DND-41 (cell line): ENCODE measurements at regions not wholly inside any gene's neighbourhood (a gene's known extent, or its start where the extent isn't known, plus 50 kb on each side); places are given as distances from the start of the nearest gene placed in this dataset.

Experiments
- EZH2 ChIP-seq: IDR thresholded peaks from 3 replicates; pipeline ENCODE4 v1.6.1; 2012; ENCODE audit warnings: borderline replicate concordance, low read depth, mild to moderate bottlenecking, moderate library complexity, low read length, inconsistent platforms; ENCODE audit not compliant: severe bottlenecking
- TF ChIP-seq, protein P1 (sequence below): IDR thresholded peaks from 2 replicates; pipeline ENCODE4 v1.5.1; 2012; ENCODE audit warnings: borderline replicate concordance, low read length, moderate library complexity, mild to moderate bottlenecking; ENCODE audit not compliant: poor library complexity, severe bottlenecking; ENCODE audit errors: extremely low read depth

GRCh38 chr21:32073190-32073589, 200.4 kb downstream of the HUNK start:
- TF ChIP-seq, protein P1, sequence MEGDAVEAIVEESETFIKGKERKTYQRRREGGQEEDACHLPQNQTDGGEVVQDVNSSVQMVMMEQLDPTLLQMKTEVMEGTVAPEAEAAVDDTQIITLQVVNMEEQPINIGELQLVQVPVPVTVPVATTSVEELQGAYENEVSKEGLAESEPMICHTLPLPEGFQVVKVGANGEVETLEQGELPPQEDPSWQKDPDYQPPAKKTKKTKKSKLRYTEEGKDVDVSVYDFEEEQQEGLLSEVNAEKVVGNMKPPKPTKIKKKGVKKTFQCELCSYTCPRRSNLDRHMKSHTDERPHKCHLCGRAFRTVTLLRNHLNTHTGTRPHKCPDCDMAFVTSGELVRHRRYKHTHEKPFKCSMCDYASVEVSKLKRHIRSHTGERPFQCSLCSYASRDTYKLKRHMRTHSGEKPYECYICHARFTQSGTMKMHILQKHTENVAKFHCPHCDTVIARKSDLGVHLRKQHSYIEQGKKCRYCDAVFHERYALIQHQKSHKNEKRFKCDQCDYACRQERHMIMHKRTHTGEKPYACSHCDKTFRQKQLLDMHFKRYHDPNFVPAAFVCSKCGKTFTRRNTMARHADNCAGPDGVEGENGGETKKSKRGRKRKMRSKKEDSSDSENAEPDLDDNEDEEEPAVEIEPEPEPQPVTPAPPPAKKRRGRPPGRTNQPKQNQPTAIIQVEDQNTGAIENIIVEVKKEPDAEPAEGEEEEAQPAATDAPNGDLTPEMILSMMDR = no peak
- TF ChIP-seq EZH2 = no peak
